Endothelial cell of umbilical vein (primary cell): ENCODE measurements at regions not wholly inside any gene's neighbourhood (a gene's known extent, or its start where the extent isn't known, plus 50 kb on each side); places are given as distances from the start of the nearest gene placed in this dataset.

Source experiments
- BruUV-seq: library from RNA; stranded (reverse); fragments of 400-500 nt; replicated peaks from 2 replicates; lab custom pipeline; 2021; lab: Mats Ljungman, UMichigan
- CTCF ChIA-PET: fragments of 300-600, 350-600 bp; sonication (Branson Sonifier 250); formaldehyde crosslinking; loops from one replicate; lab custom pipeline; 2021; ENCODE audit warnings: antibody characterized with exemption, inconsistent platforms; lab: Charles Lee
- POLR2A ChIA-PET: fragments of 300-600, 350-600 bp; sonication (Branson Sonifier 250); formaldehyde crosslinking; loops from one replicate; lab custom pipeline; 2021; ENCODE audit warnings: antibody characterized with exemption, inconsistent platforms; lab: Charles Lee
- DNase-seq: peaks from one replicate; pipeline ENCODE4 v3.0.0-alpha.2; 2011; ENCODE audit warnings: low read depth, low spot score
- FAIRE-seq: peaks from 2 replicates; lab custom pipeline; 2011; peaks lifted over from hg19 to GRCh38; lab: Jason Lieb, UNC
- H2AFZ ChIP-seq: 2 replicates; pipeline ENCODE4 v1.6.0; 2012; ENCODE audit warnings: low read depth, low read length, control low read depth, inconsistent platforms
- H3K27ac ChIP-seq: 2 replicates; pipeline ENCODE4 v1.5.1; 2011; ENCODE audit warnings: low read depth, mild to moderate bottlenecking, control low read depth, low read length, moderate library complexity; ENCODE audit not compliant: insufficient read depth
- H3K27me3 ChIP-seq, 2 experiments: 2 replicates each; pipeline versions ENCODE4 v1.6.0 to v1.6.1; 2011; ENCODE audit warnings: low read length in 2 of 2, mixed read lengths in 1 of 2; ENCODE audit not compliant: control insufficient read depth in 2 of 2, insufficient read depth in 2 of 2
- H3K36me3 ChIP-seq, 2 experiments: 2 replicates in 1 of 2; 3 replicates in 1 of 2; pipeline ENCODE4 v1.5.1; 2011; ENCODE audit warnings: low read length in 2 of 2, mild to moderate bottlenecking in 1 of 2, moderate library complexity in 1 of 2; ENCODE audit not compliant: control insufficient read depth in 2 of 2, insufficient read depth in 2 of 2; ENCODE audit errors: extremely low read depth in 1 of 2
- H3K4me1 ChIP-seq: 3 replicates; pipeline ENCODE4 v1.5.1; 2011; ENCODE audit warnings: mild to moderate bottlenecking, low read length; ENCODE audit not compliant: control insufficient read depth, insufficient read depth; ENCODE audit errors: extremely low read depth
- H3K4me2 ChIP-seq: 2 replicates; pipeline ENCODE4 v1.6.1; 2011; ENCODE audit warnings: low read length, control low read depth, mixed read lengths; ENCODE audit not compliant: insufficient read depth
- H3K4me3 ChIP-seq, 3 experiments: fragments of 200-600 bp in 1 of 3; sonication (generic), shearing (Covaris generic) in 1 of 3; replicated peaks in 1 of 3; 2 replicates each; pipeline ENCODE4 v1.5.1; 2011 to 2016; ENCODE audit warnings: control low read depth in 3 of 3, low read length in 3 of 3, mild to moderate bottlenecking in 2 of 3, inconsistent platforms in 1 of 3, low read depth in 1 of 3, moderate library complexity in 1 of 3; ENCODE audit not compliant: insufficient read depth in 1 of 3
- H3K79me2 ChIP-seq: 2 replicates; pipeline ENCODE4 v1.6.0; 2012; ENCODE audit warnings: low read length, inconsistent platforms; ENCODE audit not compliant: control insufficient read depth, insufficient read depth
- H3K9ac ChIP-seq: replicated peaks from 2 replicates; pipeline ENCODE3; 2011; ENCODE audit warnings: low read length, control low read depth; ENCODE audit not compliant: insufficient read depth; ENCODE audit errors: extremely low read depth
- H3K9me1 ChIP-seq: replicated peaks from 3 replicates; pipeline ENCODE4 v1.6.0; 2011; ENCODE audit warnings: mild to moderate bottlenecking, low read length; ENCODE audit not compliant: control insufficient read depth, insufficient read depth; ENCODE audit errors: extremely low read depth
- H3K9me3 ChIP-seq: replicated peaks from 2 replicates; pipeline ENCODE4 v1.5.1; 2012; ENCODE audit warnings: low read length, inconsistent platforms; ENCODE audit not compliant: control insufficient read depth, insufficient read depth
- H4K20me1 ChIP-seq: replicated peaks from 2 replicates; pipeline ENCODE3; 2011; ENCODE audit warnings: mild to moderate bottlenecking, low read length; ENCODE audit not compliant: control insufficient read depth, insufficient read depth; ENCODE audit errors: extremely low read depth
- FOS ChIP-seq: IDR thresholded peaks from 2 replicates; pipeline ENCODE4 v1.6.1; 2011; ENCODE audit warnings: mild to moderate bottlenecking, low read length, moderate library complexity, borderline replicate concordance; ENCODE audit not compliant: insufficient read depth
- JUN ChIP-seq: IDR thresholded peaks from 2 replicates; pipeline ENCODE4 v1.6.1; 2011; ENCODE audit warnings: borderline replicate concordance, low read depth; ENCODE audit not compliant: insufficient read length, insufficient read depth
- MAX ChIP-seq: IDR thresholded peaks from 2 replicates; pipeline ENCODE4 v1.6.1; 2011; ENCODE audit not compliant: insufficient read depth, insufficient read length
- MYC ChIP-seq: IDR thresholded peaks from one replicate; pipeline ENCODE4 v1.6.1; 2011; ENCODE audit warnings: mild to moderate bottlenecking, low read depth, low read length
- dilution Hi-C: fragments of 300-500 bp; cut with MboI; formaldehyde crosslinking; loops from one replicate; pipeline ENCODE4 v1.15.0; 2019; ENCODE audit warnings: low sequenced_read_pairs; ENCODE audit not compliant: extremely low pct_ligation_motif_present
- intact Hi-C: fragments of 100-400 bp; cut with micrococcal nuclease; formaldehyde crosslinking; loops from one replicate; pipeline ENCODE4 v1.10.0; 2022
- TF ChIP-seq, protein P1 (sequence below), 2 donors: IDR thresholded peaks; 1 replicate in 1 of 2; 2 replicates in 1 of 2; pipeline ENCODE4 v1.5.1; 2011; ENCODE audit warnings: low read length in 2 of 2, mild to moderate bottlenecking in 2 of 2, moderate library complexity in 2 of 2, control low read depth in 1 of 2, inconsistent platforms in 1 of 2, low read depth in 1 of 2; ENCODE audit not compliant: insufficient read depth in 1 of 2; ENCODE audit errors: extremely low read depth in 1 of 2

GRCh38 chr15:93608643-93609148, 519.7 kb upstream of the RGMA start:
- CTCF ChIA-PET, result interaction anchor here (1.0 kb wide), 1 partner anchor 19 kb away, joined by 3 read pairs; no protein-coding TSS in a partner anchor
- BruUV-seq, result no TSS peak

More at GRCh38 chr15:93608643-93609148, 519.7 kb upstream of the RGMA start:
- H3K27ac ChIP-seq, result no peak overlapping the region
- TF ChIP-seq, protein P1, sequence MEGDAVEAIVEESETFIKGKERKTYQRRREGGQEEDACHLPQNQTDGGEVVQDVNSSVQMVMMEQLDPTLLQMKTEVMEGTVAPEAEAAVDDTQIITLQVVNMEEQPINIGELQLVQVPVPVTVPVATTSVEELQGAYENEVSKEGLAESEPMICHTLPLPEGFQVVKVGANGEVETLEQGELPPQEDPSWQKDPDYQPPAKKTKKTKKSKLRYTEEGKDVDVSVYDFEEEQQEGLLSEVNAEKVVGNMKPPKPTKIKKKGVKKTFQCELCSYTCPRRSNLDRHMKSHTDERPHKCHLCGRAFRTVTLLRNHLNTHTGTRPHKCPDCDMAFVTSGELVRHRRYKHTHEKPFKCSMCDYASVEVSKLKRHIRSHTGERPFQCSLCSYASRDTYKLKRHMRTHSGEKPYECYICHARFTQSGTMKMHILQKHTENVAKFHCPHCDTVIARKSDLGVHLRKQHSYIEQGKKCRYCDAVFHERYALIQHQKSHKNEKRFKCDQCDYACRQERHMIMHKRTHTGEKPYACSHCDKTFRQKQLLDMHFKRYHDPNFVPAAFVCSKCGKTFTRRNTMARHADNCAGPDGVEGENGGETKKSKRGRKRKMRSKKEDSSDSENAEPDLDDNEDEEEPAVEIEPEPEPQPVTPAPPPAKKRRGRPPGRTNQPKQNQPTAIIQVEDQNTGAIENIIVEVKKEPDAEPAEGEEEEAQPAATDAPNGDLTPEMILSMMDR (IDR thresholded peaks at IDR 0.05; ENCODE audit: extremely low read depth in 1 of 2, insufficient read depth in 1 of 2, low read depth in 1 of 2, low read length in 2 of 2), result no peak
- TF ChIP-seq JUN (no peak), FOS (no peak), MYC (no peak), MAX (no peak)
- no peaks in the 10 kb centered on the region for H3K27me3 ChIP-seq
- no peaks in the 10 kb centered on the region for H4K20me1 ChIP-seq
- no peak overlapping the region for H3K4me2 ChIP-seq
- FAIRE-seq (no peak), DNase-seq (no peak)
- H3K4me3 ChIP-seq, result no peak overlapping the region
- no peaks in the 10 kb centered on the region for H3K4me1 ChIP-seq
- H2AFZ ChIP-seq, result no peak overlapping the region
- H3K9ac ChIP-seq, result no peak overlapping the region
- no peaks in the 10 kb centered on the region for H3K36me3 ChIP-seq
- H3K79me2 ChIP-seq, result no peaks in the 10 kb centered on the region
- intact Hi-C loops, result no loop called here
- no peaks in the 10 kb centered on the region for H3K9me1 ChIP-seq
- dilution Hi-C loops, result no loop called here
- POLR2A ChIA-PET, result no interaction called here
- H3K9me3 ChIP-seq, result peaks cover 3% of the 10 kb centered on the region
